ENCODE measurements at regions not wholly inside any gene's neighbourhood (a gene's known extent, or its start where the extent isn't known, plus 50 kb on each side); places are given as distances from the start of the nearest gene placed in this dataset.
A peak's percentile ranks its signal among the peaks of the same experiment; 100 is the strongest.
"Not testable (repeated sequence)": the region's sequence is repeated elsewhere in the genome, so short reads cannot be mapped to it uniquely, and the experiment has no call there.

- no peak for DNase-seq (ENCODE audit: low spot score)
Observed at GRCh38 chr4:71081192-71081591, 87.7 kb downstream of the DCK start.

GRCh38 chr4:71093745-71094144, 100.3 kb downstream of the DCK start:
- DNase-seq (ENCODE audit: low spot score): no peak

- no peak for DNase-seq (ENCODE audit: low spot score)
Observed at GRCh38 chr4:71094201-71094600, 100.8 kb downstream of the DCK start.

GRCh38 chr4:71095141-71095540, 101.7 kb downstream of the DCK start:
- no peak for DNase-seq (ENCODE audit: low spot score)

- no peak for DNase-seq (ENCODE audit: low spot score)
Observed at GRCh38 chr4:71095545-71095944, 102.1 kb downstream of the DCK start.

GRCh38 chr4:71107726-71108125, 114.3 kb downstream of the DCK start:
- no peak for DNase-seq (ENCODE audit: low spot score)

- no peak for DNase-seq (ENCODE audit: low spot score)
Observed at GRCh38 chr4:71110499-71110898, 117.0 kb downstream of the DCK start.

- DNase-seq (ENCODE audit: low spot score): not testable (repeated sequence)
Observed at GRCh38 chr4:71111133-71111532, 117.7 kb downstream of the DCK start.

- no peak for DNase-seq (ENCODE audit: low spot score)
Observed at GRCh38 chr4:71113294-71113693, 119.8 kb downstream of the DCK start.

GRCh38 chr4:71120831-71121524, 127.5 kb downstream of the DCK start:
- no peak for DNase-seq (ENCODE audit: low spot score)

- no peak for DNase-seq (ENCODE audit: low spot score)
Observed at GRCh38 chr4:71123951-71124350, 130.5 kb downstream of the DCK start.

- no peak for DNase-seq (ENCODE audit: low spot score)
Observed at GRCh38 chr4:71125137-71125536, 131.7 kb downstream of the DCK start.

- peak; percentile 41 for DNase-seq (ENCODE audit: low spot score)
Observed at GRCh38 chr4:71126719-71127118, 133.3 kb downstream of the DCK start.

GRCh38 chr4:71130827-71131603, 137.6 kb downstream of the DCK start:
- peak; percentile 69 for DNase-seq (ENCODE audit: low spot score)

GRCh38 chr4:71132486-71132885, 139.0 kb downstream of the DCK start:
- DNase-seq (ENCODE audit: low spot score): no peak

- DNase-seq (ENCODE audit: low spot score): no peak
Observed at GRCh38 chr4:71133491-71133890, 140.0 kb downstream of the DCK start.

- no peak for DNase-seq (ENCODE audit: low spot score)
Observed at GRCh38 chr4:71136071-71136470, 142.6 kb downstream of the DCK start.

- DNase-seq (ENCODE audit: low spot score): no peak
Observed at GRCh38 chr4:71138007-71138615, 144.7 kb downstream of the DCK start.

GRCh38 chr4:71140563-71140962, 147.1 kb downstream of the DCK start:
- no peak for DNase-seq (ENCODE audit: low spot score)

- DNase-seq (ENCODE audit: low spot score): no peak
Observed at GRCh38 chr4:71141125-71141524, 147.7 kb downstream of the DCK start.

GRCh38 chr4:71147261-71147660, 153.8 kb downstream of the DCK start:
- no peak for DNase-seq (ENCODE audit: low spot score)

GRCh38 chr4:71148545-71148944, 155.1 kb downstream of the DCK start:
- no peak for DNase-seq (ENCODE audit: low spot score)

GRCh38 chr4:71151054-71151453, 157.6 kb downstream of the DCK start:
- DNase-seq (ENCODE audit: low spot score): no peak

All from GM03348 (cell line).